ENCODE measurements at regions not wholly inside any gene's neighbourhood (a gene's known extent, or its start where the extent isn't known, plus 50 kb on each side); places are given as distances from the start of the nearest gene placed in this dataset.

- 84% methylated on average over 6 of the region's 6 CpGs; no CpG with 5 or more reads in 1 of the 2 donors for WGBS, 2 donors (ENCODE audit: low coverage in 1 of 2)
- no peak overlapping the region for H3K27ac ChIP-seq
- TF ChIP-seq CTCF (IDR thresholded peaks at IDR 0.05) (no peak), POLR2AphosphoS5 (IDR thresholded peaks at IDR 0.05) (no peak), EP300 (IDR thresholded peaks at IDR 0.05; ENCODE audit: low read depth) (no peak)
- H3K4me3 ChIP-seq: no peak overlapping the region
- in situ Hi-C loops (cut with MboI; ENCODE audit: low pct_ligation_motif_present in 1 of 4, low pct_unique_long_range_greater_than_20kb in 1 of 4, low sequenced_read_pairs in 3 of 4): no loop called here
- intact Hi-C loops (cut with DNase I; ENCODE audit: low total_unique reads): no loop called here
- DNase-seq: no peak
- H3K4me1 ChIP-seq: no peaks in the 10 kb centered on the region
- no peaks in the 10 kb centered on the region for H3K9me3 ChIP-seq
- no peaks in the 10 kb centered on the region for H3K36me3 ChIP-seq
- no peaks in the 10 kb centered on the region for H3K27me3 ChIP-seq
Measured at GRCh38 chr4:29541757-29542156, 1178.4 kb upstream of the PCDH7 start.

- Histone ChIP-seq H3K9me3 (no peaks in the 10 kb centered on the region), H3K36me3 (no peaks in the 10 kb centered on the region), H3K4me3 (no peak overlapping the region), H3K4me1 (no peaks in the 10 kb centered on the region), H3K27me3 (no peaks in the 10 kb centered on the region), H3K27ac (no peak overlapping the region)
- TF ChIP-seq POLR2A (IDR thresholded peaks at IDR 0.05) (no peak), EP300 (IDR thresholded peaks at IDR 0.05; ENCODE audit: low read depth) (no peak), POLR2AphosphoS5 (IDR thresholded peaks at IDR 0.05) (no peak), CTCF (IDR thresholded peaks at IDR 0.05) (no peak)
- no peak for DNase-seq
- intact Hi-C loops (cut with DNase I; ENCODE audit: low total_unique reads): no loop called here
- in situ Hi-C loops (cut with MboI; ENCODE audit: low pct_ligation_motif_present in 1 of 4, low pct_unique_long_range_greater_than_20kb in 1 of 4, low sequenced_read_pairs in 3 of 4): no loop called here
Measured at GRCh38 chr4:29549342-29549741, 1170.8 kb upstream of the PCDH7 start.

GRCh38 chr4:29551821-29552220 is 1168.3 kb upstream of the PCDH7 start:
- in situ Hi-C loops (cut with MboI; ENCODE audit: low pct_ligation_motif_present in 1 of 4, low pct_unique_long_range_greater_than_20kb in 1 of 4, low sequenced_read_pairs in 3 of 4) (no loop called here), intact Hi-C loops (cut with DNase I; ENCODE audit: low total_unique reads) (no loop called here)
- DNase-seq: no peak
- WGBS, 2 donors (ENCODE audit: low coverage in 1 of 2): 15 to 29% methylated on average over 1 of the region's 1 CpG
- Histone ChIP-seq H3K9me3 (no peaks in the 10 kb centered on the region), H3K4me3 (no peak overlapping the region), H3K4me1 (no peaks in the 10 kb centered on the region), H3K27ac (no peak overlapping the region), H3K27me3 (no peaks in the 10 kb centered on the region), H3K36me3 (no peaks in the 10 kb centered on the region)
- TF ChIP-seq EP300 (IDR thresholded peaks at IDR 0.05; ENCODE audit: low read depth) (no peak), CTCF (IDR thresholded peaks at IDR 0.05) (no peak), POLR2A (IDR thresholded peaks at IDR 0.05) (no peak), POLR2AphosphoS5 (IDR thresholded peaks at IDR 0.05) (no peak)

GRCh38 chr4:29553846-29554245 is 1166.3 kb upstream of the PCDH7 start:
- no peak for DNase-seq
- Histone ChIP-seq H3K4me3 (no peak overlapping the region), H3K36me3 (no peaks in the 10 kb centered on the region), H3K4me1 (no peaks in the 10 kb centered on the region), H3K27ac (no peak overlapping the region), H3K27me3 (no peaks in the 10 kb centered on the region), H3K9me3 (no peaks in the 10 kb centered on the region)
- 54 to 67% methylated on average over 1 of the region's 1 CpG for WGBS, 2 donors (ENCODE audit: low coverage in 1 of 2)
- in situ Hi-C loops (cut with MboI; ENCODE audit: low pct_ligation_motif_present in 1 of 4, low pct_unique_long_range_greater_than_20kb in 1 of 4, low sequenced_read_pairs in 3 of 4) (no loop called here), intact Hi-C loops (cut with DNase I; ENCODE audit: low total_unique reads) (no loop called here)
- TF ChIP-seq EP300 (IDR thresholded peaks at IDR 0.05; ENCODE audit: low read depth) (no peak), CTCF (IDR thresholded peaks at IDR 0.05) (no peak), POLR2AphosphoS5 (IDR thresholded peaks at IDR 0.05) (no peak), POLR2A (IDR thresholded peaks at IDR 0.05) (no peak)
